ENCODE measurements at regions not wholly inside any gene's neighbourhood (a gene's known extent, or its start where the extent isn't known, plus 50 kb on each side); places are given as distances from the start of the nearest gene placed in this dataset.
"Not testable (repeated sequence)": the region's sequence is repeated elsewhere in the genome, so short reads cannot be mapped to it uniquely, and the experiment has no call there.

DNA sequence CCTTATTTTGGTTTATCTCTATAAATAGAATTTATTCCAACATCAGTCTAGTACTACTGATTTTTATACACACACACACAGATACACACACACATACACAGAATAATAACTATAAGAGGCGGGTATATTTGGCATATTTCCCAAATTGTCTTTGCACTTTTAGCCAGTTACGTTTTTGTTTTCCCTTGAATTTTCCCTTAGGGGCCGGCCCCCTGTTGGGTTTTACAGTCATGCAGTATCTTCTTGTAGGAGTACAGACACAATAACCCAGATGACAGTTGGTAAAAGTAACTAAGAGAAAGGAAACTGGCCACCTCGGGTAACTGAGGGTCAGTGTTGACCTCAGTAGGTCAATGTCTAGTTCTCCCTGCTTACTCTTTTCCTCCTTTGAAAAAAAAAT, 50.9 kb downstream of the DISP1 start:
- DNase-seq (ENCODE audit: low spot score) = no peak

DNA sequence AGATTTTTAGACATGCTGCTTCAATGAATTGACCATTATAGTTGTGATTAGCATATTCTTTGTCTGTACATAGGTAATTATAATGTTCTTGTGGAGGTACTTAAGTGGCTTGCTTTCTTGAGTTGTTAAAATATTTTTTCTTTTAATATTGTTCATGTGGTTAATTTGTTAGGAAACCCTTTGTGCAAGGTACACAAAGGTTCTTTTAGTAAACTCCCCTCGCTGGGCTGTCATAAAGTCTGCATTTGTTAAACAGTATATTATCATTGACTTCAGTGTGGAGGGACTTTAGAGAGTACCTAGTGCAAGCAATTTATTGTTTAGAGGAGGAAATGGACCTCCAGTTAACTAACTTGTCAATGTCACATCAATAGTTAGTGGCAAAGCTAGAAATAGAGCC, 52.5 kb downstream of the DISP1 start:
- no peak for DNase-seq (ENCODE audit: low spot score)

DNA sequence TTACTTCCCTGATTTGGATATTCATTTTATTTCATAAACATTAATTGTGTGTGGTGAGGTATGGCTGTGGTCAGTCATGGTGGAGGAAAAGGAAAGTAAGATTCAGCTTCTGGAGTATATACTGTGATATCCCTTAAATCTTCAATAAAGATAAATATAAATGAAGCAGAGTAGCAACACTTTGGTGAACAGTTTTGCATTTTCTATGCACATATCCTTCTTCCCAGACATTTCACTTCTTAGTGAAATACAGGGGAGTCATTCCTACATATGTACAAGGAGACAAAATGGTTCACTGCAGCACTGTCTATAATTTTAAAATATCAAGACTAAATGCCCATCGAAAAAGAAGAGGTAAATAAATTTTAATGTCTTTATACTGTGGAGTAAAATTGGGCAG, 61.3 kb downstream of the DISP1 start:
- no peak for DNase-seq (ENCODE audit: low spot score)

DNA sequence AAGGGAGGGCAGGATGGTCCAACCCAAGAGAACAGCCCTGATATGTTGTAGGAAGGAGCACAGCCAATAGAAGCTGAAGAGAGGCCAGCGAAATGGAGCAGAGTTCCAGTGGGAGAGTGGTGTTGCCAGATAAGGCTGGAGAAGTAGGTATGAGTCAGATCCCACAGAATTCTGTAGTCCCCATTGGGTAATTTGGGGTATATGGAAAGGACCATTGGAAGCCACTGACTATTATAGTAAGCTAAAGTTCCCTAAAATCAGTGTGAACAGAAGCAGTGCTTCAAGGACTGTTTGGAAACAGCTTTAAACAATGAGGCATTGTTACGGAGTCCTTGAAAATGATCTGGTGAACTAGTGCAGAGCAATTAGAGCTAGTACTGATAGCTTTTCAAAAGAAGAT, 63.0 kb downstream of the DISP1 start:
- DNase-seq (ENCODE audit: low spot score) = no peak

DNA sequence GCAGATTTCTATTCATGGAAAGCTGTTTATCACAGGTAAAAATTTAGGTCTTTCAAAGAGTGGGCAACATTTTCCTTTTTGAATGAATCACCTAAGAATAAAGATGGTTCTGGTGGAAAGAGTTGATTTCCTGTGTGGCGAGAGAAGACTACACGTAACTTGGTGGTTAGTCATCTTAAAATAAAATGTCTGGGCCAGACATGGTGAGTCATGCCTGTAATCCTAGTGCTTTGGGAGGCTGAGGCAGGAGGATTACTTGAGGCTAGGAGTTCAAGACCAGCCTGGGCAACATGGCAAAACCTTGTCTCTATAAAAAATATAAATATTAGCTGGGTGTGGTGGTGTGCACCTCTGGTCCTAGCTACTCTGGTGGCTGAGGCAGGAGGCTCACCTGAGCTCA, 65.7 kb downstream of the DISP1 start:
- DNase-seq (ENCODE audit: low spot score) = no peak

DNA sequence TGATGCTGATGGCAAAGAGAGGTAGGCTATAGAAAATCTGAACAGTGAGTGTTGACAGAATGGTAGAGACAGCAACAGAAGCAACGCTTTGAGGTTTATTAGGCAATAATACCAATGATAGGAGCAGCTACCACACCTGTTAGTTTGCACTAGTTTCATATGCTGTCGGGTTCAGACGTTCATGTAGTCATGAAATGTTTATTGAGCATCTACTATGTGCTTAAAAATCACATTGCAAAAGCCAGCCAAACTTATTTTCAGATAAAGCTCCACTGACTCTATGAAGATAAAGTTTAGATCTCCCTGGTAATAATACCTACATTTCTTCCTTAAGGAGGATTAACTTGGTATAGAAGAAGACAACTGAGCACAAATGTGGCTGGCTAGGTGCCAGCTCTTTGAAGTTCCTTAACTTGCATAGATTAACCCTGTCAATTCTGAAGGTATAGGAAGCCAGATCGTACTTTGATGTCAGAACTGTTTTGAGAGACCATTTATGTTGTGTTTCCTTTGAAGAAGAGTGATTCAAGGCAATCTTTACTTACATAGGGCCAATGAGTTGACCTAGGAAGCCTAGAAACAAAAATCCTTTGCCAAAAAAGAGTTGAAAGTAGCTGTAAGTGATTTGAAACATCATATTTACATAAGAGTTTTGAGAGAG, 71.5 kb downstream of the DISP1 start:
- no peak for DNase-seq (ENCODE audit: low spot score)

DNA sequence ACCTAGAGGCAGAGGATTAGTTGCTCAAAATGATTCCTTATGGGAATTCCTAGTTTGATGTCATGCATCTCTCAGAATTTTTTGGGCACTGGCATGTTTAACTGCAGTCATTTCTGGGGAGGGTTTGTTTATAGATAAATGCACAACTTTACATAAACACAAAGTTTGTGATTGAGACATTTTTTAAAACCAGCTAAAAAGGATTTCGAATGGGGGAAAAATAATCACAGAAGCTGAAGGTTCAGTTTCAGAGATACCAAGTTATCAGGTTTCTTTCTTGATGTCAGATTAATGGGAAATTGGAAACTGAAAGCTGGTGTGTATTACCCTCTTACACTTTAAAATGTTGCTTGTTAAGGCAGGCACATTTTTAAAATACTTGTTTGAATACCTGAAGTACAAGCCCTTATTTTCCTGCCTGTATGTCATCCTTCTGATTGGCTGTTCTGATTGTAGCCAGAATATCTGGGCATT, 72.1 kb downstream of the DISP1 start:
- no peak for DNase-seq (ENCODE audit: low spot score)

DNA sequence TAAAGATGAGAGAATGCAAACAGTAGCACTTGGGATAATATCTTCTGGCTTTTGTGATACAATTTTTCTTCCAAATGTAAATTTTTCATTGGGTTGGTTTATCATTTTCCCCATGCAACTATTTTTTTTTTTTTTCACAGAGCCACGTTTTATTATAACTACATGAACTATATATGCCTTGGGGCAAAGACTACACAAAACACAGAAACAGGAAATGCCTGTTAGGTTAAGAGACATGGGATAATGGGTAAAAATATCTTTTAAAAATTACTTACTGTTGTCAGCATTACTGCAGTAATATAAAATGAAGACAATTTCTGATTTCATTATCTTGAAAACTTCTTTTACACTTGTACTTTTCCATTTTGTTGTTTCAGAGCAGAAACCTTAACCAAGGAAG, 74.6 kb downstream of the DISP1 start:
- DNase-seq (ENCODE audit: low spot score) = no peak

DNA sequence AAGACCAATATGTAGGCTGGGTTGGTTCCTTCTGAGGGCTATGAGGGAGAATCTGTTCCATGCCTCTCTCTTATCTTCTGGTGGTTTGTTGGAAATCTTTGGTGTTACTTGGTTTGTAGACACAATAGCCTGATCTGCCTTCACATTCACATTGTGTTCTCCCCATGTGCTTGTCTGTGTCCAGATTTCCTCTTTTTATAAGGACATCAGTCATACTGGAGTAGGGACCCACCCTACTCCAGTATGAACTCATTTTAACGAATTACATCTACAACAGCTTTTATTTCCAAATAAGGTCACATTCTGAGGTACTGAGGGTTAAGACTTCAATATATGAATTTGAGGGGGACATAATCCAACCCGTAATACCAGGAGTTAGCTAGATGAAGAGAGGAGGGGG, 75.9 kb downstream of the DISP1 start:
- no peak for DNase-seq (ENCODE audit: low spot score)

DNA sequence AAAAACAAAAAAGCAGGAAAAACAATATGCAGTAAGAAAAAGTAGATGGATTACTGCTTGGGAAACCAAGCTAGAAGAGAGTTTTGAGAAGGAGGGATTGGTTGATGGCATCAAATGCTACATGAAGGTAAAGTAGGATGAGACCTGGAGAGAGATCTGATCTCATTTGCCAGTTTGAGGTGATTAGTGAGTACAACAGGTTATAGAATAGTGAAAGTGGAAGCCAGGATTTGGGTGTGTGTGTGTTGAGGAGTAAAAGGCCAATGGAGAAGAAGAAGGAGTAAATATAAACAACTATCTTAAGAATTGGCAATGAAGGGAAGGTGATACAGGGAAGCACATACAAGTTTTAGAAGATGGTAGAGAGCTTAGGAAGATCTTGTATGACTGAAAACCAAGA, 76.7 kb downstream of the DISP1 start:
- DNase-seq (ENCODE audit: low spot score) = no peak

DNA sequence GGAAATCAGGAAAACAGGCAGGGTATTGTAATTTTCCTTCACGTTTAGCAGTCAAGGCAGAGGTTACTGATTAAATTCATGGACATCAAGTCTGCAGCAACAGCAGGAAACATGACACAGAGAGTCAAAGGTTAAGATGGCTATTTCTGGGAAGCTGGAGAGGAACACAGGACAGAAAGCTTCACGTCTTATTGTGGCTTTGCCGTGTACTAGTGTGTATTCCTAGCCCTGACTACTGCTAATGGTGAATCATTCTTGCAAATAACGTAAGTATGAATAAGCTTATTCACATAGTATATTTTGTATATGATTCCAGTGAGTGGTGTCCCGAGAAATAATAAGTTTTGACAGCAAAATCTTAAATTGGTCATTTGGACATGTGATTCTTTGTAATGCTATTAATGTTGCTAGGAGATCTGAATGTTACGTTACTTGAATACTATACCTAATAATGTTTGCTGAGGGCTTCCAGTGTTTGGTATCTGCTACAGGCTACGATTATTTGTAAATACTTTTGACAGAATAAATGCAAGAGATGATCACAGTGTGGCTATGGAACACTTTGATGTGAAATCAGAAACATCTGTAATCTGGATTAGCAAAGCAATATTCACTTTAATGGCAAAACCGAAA, 77.4 kb downstream of the DISP1 start:
- no peak for DNase-seq (ENCODE audit: low spot score)

DNA sequence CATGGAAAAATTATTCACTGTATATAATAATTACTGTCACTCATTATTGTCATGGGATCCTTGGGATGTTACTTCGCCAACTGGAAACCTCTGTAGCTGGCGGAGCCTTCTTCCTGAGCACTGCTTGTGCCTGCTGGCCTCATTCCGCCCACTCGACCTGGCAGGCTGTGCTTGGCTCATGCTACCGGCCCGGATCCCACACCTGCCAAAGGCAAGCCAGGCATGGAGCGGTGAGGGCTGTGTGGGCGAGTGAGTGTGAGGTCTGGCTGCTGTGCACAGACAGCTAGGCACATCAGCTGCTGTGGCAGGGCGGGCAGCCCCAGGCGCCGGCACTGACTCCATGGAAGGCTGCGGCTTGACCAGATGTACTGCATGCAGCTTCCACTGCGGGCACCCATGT, 78.4 kb downstream of the DISP1 start:
- DNase-seq (ENCODE audit: low spot score) = no peak

DNA sequence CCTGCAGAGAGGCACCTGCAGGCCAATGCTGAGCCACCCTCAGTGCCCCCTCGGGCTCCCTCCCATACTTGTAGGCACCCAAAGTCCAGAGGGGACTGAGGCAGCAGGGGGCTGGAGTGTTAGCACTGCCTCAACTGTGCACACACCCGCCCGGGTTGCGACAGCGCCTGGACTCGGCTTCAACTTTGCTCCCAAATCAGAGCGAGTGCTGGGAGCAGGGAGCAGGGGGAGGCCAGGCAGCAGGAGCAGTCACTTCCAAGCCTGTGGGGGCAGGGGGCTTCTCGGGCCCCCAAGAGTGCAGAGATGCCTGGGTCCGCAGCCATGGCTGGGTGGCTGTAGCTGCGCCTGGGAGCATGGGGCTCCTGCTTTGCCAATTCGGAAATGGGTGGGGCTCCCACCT, 79.5 kb downstream of the DISP1 start:
- no peak for DNase-seq (ENCODE audit: low spot score)

DNA sequence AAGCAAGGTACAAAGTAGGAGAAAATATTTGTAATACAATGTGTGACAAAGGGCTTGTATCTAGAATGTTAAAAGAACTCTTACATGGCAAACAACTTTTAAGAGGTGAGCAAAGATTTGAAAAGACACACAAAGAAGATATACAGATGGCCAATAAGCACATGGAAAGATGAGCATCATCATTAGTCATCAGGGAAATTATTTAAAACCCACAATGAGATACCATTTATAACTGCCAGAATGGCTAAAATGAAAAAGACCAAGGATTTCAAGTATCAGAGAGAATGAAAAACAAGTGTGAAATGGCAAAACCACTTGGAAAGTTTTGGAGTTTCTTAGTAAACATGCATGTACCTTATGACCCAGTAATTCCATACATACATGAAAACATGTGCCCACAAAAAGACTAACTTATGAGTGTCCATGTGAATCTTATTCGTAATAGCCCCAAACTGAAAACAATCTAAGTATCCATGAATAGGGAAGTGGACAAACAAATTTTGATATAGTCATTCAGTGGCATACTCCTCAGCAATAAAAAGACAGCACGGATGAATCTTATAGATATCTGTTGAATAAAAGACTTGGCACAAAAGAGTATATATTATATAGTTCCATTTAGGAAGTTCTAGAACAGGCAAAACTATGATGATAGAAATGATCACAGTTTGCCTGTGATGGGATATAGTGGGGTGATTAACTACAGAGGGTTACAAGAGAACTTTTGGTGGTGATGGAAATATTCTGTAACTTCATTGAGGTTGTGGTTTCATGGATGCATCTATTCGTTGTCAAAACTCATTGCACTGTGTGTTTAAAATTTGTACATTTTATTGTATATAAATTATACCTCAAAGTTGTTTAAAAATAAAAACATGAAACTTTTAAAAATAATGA, 82.0 kb downstream of the DISP1 start:
- no peak for DNase-seq (ENCODE audit: low spot score)

DNA sequence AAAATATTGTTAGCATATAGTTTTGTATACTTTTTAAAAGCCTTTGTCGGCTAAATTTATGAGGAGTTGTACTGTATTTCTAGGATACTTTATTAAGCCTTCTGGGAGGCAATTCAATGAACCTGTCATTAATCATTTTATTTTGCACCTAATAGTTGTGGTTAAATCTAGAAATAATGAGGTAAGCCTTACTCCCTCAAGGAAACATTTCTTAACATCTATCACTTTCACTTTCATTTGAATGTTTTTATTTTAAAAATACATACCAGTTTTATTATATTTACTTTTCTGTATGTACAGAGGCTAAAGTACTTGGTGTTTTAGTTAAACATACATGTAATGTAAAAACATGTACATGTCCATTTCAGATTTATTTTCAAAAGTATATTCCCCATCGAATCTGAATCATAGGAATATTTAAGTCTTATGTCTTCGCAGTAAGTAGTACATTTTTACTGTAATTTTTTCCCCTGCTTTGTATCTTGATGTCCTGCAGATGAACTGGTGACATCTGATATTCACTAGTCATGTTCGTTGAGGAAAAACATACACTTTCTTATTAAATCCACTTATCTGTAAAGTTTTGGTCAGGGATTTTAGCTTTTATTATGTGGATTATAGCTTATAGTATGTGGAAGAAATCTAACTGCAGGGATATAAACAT, 82.8 kb downstream of the DISP1 start:
- DNase-seq (ENCODE audit: low spot score) = no peak

DNA sequence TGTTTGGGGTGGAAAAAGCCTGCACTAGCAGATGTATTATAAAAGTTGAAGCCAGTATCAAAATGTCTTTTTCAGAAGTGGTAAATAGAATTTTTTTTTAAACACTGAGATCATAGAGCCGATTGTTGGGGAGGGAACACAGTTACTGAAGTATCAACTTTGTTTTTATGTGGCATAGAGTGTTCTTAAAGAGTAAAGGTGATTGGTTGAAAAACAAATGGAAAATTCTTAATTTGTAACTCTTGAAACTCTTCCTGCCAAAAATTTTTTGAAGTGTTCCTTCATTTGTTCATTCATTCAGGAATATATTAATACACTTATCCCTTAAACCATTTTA, 83.3 kb downstream of the DISP1 start:
- no peak for DNase-seq (ENCODE audit: low spot score)

DNA sequence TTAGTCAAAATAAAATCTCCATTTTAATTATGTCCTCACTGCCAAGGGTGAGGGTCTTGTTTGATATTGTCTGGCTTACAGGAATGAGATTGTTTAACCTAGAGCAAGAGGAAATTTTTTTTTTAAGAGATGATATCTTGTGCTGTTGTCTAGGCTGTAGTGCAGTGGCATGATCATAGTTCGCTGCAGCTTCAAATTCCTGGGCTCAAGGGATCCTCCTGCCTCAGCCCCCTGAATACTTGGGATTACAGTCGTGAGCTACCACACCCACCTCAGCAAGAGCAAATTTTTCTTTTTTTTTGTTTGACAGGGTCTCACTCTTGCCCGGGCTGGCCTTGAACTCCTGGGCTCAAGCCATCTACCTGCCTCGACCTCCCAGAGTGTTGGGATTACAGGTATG, 84.6 kb downstream of the DISP1 start:
- no peak for DNase-seq (ENCODE audit: low spot score)

DNA sequence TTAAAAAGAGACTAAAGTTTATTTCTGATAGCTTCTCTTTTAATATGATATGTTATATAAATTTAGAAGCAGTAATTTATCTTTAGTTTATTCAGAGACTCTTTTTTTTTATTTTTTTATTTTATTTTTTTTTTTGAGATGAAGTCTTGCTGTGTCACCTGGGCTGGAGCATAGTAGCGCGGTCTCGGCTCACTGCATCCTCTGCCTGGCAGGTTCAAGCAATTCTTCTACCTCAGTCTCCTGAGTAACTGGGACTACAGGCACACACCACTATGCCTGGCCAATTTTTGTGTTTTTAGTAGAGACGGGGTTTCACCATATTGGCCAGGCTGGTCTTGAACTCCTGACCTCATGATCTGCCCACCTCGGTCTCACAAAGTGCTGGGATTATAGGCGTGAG, 89.6 kb downstream of the DISP1 start:
- DNase-seq (ENCODE audit: low spot score) = no peak

DNA sequence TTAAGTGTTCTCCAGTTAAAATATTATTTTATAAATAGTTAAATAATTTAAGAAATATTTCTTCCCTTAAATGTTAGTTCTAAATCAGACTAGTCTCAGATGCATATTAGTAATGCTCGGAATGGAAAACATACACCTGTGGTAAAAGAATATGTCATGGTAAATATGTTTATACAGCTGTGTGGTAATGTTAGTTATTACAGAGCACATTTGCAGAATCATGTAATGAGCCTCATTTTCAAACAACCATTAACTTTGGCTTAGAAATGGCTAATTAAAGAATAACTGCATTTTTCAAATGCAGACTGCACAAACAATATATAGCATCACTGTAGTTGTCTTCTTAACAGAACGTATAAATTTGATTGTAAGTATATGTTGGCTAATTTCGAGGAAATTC, 90.3 kb downstream of the DISP1 start:
- DNase-seq (ENCODE audit: low spot score) = no peak

DNA sequence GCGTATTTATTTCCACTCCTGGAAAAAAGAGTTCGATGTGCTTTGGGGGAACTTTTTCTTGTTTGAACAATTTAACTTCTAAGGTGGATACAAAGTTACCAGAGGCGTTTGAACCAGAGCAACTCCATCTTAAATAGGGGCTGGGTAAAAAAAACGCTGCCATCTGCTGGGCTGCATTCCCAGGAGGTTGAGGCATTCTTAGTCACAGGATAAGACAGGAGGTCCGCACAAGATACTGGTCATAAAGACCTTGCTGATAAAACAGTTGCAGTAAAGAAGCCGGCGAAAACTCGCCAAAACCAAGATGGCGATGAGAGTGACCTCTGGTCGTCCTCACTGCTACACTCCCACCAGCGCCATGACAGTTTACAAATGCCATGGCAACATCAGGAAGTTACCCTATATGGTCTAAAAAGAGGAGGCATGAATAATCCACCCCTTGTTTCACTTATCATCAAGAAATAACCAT, 91.5 kb downstream of the DISP1 start:
- not testable (repeated sequence) for DNase-seq (ENCODE audit: low spot score)

DNA sequence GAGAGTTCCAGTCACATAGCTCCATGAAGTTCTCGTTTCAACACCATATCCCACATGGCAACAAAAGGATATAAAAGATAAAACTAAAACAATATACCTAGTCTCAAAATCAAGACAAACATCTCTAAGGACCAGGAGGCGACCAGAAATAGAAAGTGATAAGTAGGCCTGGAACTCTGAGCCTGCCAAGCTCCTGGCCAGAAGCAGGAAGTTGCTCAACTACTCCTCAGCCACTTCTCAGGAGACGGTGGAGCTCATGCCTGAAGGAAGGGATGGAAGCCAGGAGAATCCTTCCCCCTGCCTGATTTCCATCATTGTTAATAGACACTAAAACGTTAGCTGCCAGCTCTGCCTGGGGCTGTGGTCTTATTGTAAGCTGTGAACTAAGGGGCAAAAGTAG, 94.7 kb downstream of the DISP1 start:
- DNase-seq (ENCODE audit: low spot score) = no peak

DNA sequence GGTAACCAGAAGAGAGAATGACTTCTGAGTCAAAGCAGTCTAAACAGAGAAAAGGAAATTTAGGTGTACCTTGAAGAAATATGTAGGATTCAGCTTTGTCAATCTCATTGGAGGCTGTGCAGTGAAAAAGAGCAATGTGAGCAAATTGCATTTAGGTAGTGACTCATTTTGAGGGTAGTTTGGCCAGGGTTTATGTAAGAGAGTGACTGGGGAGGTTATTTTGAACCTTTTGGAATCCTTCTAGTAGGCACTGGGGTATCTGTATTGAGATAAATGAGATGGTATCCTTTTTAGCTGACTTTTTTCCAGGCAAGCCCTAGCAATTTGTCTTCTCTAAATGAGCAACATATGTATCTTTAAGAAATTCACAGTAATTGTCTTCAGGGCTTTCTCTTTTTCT, 95.9 kb downstream of the DISP1 start:
- no peak for DNase-seq (ENCODE audit: low spot score)

All from ureter (tissue), 1 donor.